ACHN (cell line): ENCODE measurements at regions not wholly inside any gene's neighbourhood (a gene's known extent, or its start where the extent isn't known, plus 50 kb on each side); places are given as distances from the start of the nearest gene placed in this dataset.
"Not testable (repeated sequence)": the region's sequence is repeated elsewhere in the genome, so short reads cannot be mapped to it uniquely, and the experiment has no call there.

ENCODE experiments used
- DNase-seq: peaks from one replicate; pipeline ENCODE4 v3.0.0-alpha.2; 2015
- in situ Hi-C: cut with HindIII; loops from 2 replicates; pipeline ENCODE4 v1.10.0; 2017; ENCODE audit warnings: low sequenced_read_pairs, low pct_ligation_motif_present, low pct_unique_long_range_greater_than_20kb

- DNase-seq, result peak; percentile 22
- in situ Hi-C loops, result no loop called here
Measured at GRCh38 chr1:229710746-229711145, 84.7 kb downstream of the URB2 start.

GRCh38 chr1:229714306-229714705, 88.3 kb downstream of the URB2 start:
- in situ Hi-C loops, result no loop called here
- no peak for DNase-seq

- in situ Hi-C loops, result no loop called here
- DNase-seq, result peak; percentile 23
Measured at GRCh38 chr1:229714964-229715603, 89.0 kb downstream of the URB2 start.

- DNase-seq, result no peak
- in situ Hi-C loops, result no loop called here
Measured at GRCh38 chr1:229716069-229716468, 90.0 kb downstream of the URB2 start.

GRCh38 chr1:229716704-229717103, 90.7 kb downstream of the URB2 start:
- DNase-seq, result no peak
- in situ Hi-C loops, result no loop called here

GRCh38 chr1:229717786-229718576, 91.9 kb downstream of the URB2 start:
- DNase-seq, result no peak
- in situ Hi-C loops, result no loop called here

- in situ Hi-C loops, result no loop called here
- DNase-seq, result no peak
Measured at GRCh38 chr1:229726061-229726460, 100.0 kb downstream of the URB2 start.

- in situ Hi-C loops, result no loop called here
- no peak for DNase-seq
Measured at GRCh38 chr1:229729916-229730315, 103.9 kb downstream of the URB2 start.

- no peak for DNase-seq
- in situ Hi-C loops, result no loop called here
Measured at GRCh38 chr1:229730573-229730972, 104.5 kb downstream of the URB2 start.

- DNase-seq, result no peak
- in situ Hi-C loops, result no loop called here
Measured at GRCh38 chr1:229732061-229732460, 106.0 kb downstream of the URB2 start.

- in situ Hi-C loops, result no loop called here
- no peak for DNase-seq
Measured at GRCh38 chr1:229736376-229736775, 110.3 kb downstream of the URB2 start.

GRCh38 chr1:229742614-229743013, 116.6 kb downstream of the URB2 start:
- in situ Hi-C loops, DNase-seq: not testable (repeated sequence)

GRCh38 chr1:229749992-229750391, 123.9 kb downstream of the URB2 start:
- in situ Hi-C loops, result no loop called here
- no peak for DNase-seq

GRCh38 chr1:229751610-229752009, 125.6 kb downstream of the URB2 start:
- in situ Hi-C loops, result no loop called here

GRCh38 chr1:229752679-229753078, 126.6 kb downstream of the URB2 start:
- in situ Hi-C loops, result no loop called here
- no peak for DNase-seq

More at GRCh38 chr1:229751610-229752009, 125.6 kb downstream of the URB2 start:
- DNase-seq, result no peak

- in situ Hi-C loops, result no loop called here
- no peak for DNase-seq
Measured at GRCh38 chr1:229753764-229754551, 127.9 kb downstream of the URB2 start.

GRCh38 chr1:229756666-229757065, 130.6 kb downstream of the URB2 start:
- peak; percentile 88 for DNase-seq
- in situ Hi-C loops, result no loop called here

GRCh38 chr1:229757226-229757625, 131.2 kb downstream of the URB2 start:
- no peak for DNase-seq
- in situ Hi-C loops, result no loop called here
